H54 (cell line): ENCODE measurements at regions not wholly inside any gene's neighbourhood (a gene's known extent, or its start where the extent isn't known, plus 50 kb on each side); places are given as distances from the start of the nearest gene placed in this dataset.

Experiments used
- DNase-seq: peaks from one replicate; pipeline ENCODE4 v3.0.0; 2011; ENCODE audit warnings: low spot score, mixed read lengths; ENCODE audit not compliant: insufficient read length
- FAIRE-seq: peaks from 3 replicates; lab custom pipeline; 2011; peaks lifted over from hg19 to GRCh38; lab: Jason Lieb, UNC
- POLR2A ChIP-seq: IDR thresholded peaks from 2 replicates; pipeline ENCODE4 v1.6.1; 2011; ENCODE audit warnings: low read depth, mild to moderate bottlenecking, low read length

GRCh38 chr2:147382322-147382948 is 462.4 kb upstream of the ACVR2A start:
- no peak for DNase-seq
- FAIRE-seq: no peak
- TF ChIP-seq POLR2A: no peak

GRCh38 chr2:147378403-147378802 is 466.4 kb upstream of the ACVR2A start:
- no peak for FAIRE-seq
- TF ChIP-seq POLR2A: no peak
- no peak for DNase-seq

- no peak for FAIRE-seq
- no peak for TF ChIP-seq POLR2A
- DNase-seq: no peak
These were observed 469.8 kb upstream of the ACVR2A start for GRCh38 chr2:147375073-147375472.

- TF ChIP-seq POLR2A: no peak
- FAIRE-seq: no peak
- no peak for DNase-seq
These were observed 470.4 kb upstream of the ACVR2A start for GRCh38 chr2:147374423-147374811.

GRCh38 chr2:147373800-147374422 is 470.9 kb upstream of the ACVR2A start:
- no peak for TF ChIP-seq POLR2A
- no peak for FAIRE-seq
- no peak for DNase-seq

- no peak for DNase-seq
- no peak for TF ChIP-seq POLR2A
- FAIRE-seq: no peak
These were observed 476.5 kb upstream of the ACVR2A start for GRCh38 chr2:147368306-147368705.

- DNase-seq: no peak
- no peak for FAIRE-seq
- TF ChIP-seq POLR2A: no peak
These were observed 478.6 kb upstream of the ACVR2A start for GRCh38 chr2:147366279-147366678.

- no peak for TF ChIP-seq POLR2A
- DNase-seq (no peak), FAIRE-seq (no peak)
These were observed 479.2 kb upstream of the ACVR2A start for GRCh38 chr2:147365622-147366021.

GRCh38 chr2:147364597-147364996 is 480.2 kb upstream of the ACVR2A start:
- FAIRE-seq (peak; percentile 20), DNase-seq (no peak)
- TF ChIP-seq POLR2A: no peak

- no peak for TF ChIP-seq POLR2A
These were observed 481.6 kb upstream of the ACVR2A start for GRCh38 chr2:147363181-147363580.

GRCh38 chr2:147358375-147358774 is 486.5 kb upstream of the ACVR2A start:
- no peak for FAIRE-seq

More at GRCh38 chr2:147363181-147363580, 481.6 kb upstream of the ACVR2A start:
- no peak for DNase-seq
- FAIRE-seq: no peak

GRCh38 chr2:147356157-147356556 is 488.7 kb upstream of the ACVR2A start:
- FAIRE-seq: no peak
- DNase-seq: no peak
- no peak for TF ChIP-seq POLR2A

More at GRCh38 chr2:147358375-147358774, 486.5 kb upstream of the ACVR2A start:
- no peak for DNase-seq
- no peak for TF ChIP-seq POLR2A

- TF ChIP-seq POLR2A: no peak
- no peak for FAIRE-seq
These were observed 489.1 kb upstream of the ACVR2A start for GRCh38 chr2:147355706-147356105.

GRCh38 chr2:147353072-147353381 is 491.8 kb upstream of the ACVR2A start:
- DNase-seq (no peak), FAIRE-seq (no peak)
- TF ChIP-seq POLR2A: no peak

More at GRCh38 chr2:147355706-147356105, 489.1 kb upstream of the ACVR2A start:
- no peak for DNase-seq
